Stomach (tissue), 8 donors: ENCODE measurements at regions not wholly inside any gene's neighbourhood (a gene's known extent, or its start where the extent isn't known, plus 50 kb on each side); places are given as distances from the start of the nearest gene placed in this dataset.

Experiments used
- DNase-seq, 2 donors: peaks; one replicate each; pipeline versions ENCODE4 v3.0.0 to v3.0.0-alpha.2; 2013 to 2019
- H3K27ac ChIP-seq, 5 donors: fragments of 200-600 bp in 4 of 5; sonication (generic) in 4 of 5; one replicate each; pipeline ENCODE4 v1.5.1; 2013 to 2019; ENCODE audit warnings: mild to moderate bottlenecking in 1 of 5, moderate library complexity in 1 of 5
- H3K27me3 ChIP-seq, 3 donors: fragments of 200-600 bp; sonication (generic); one replicate each; pipeline ENCODE4 v1.5.1; 2017 to 2019; ENCODE audit warnings: mixed run types in 1 of 3
- H3K36me3 ChIP-seq, 4 donors: fragments of 200-600 bp; sonication (generic); 1 replicate in 3 of 4; 2 replicates in 1 of 4; pipeline ENCODE4 v1.5.1; 2016 to 2019
- H3K4me1 ChIP-seq, 4 donors: fragments of 200-600 bp; sonication (generic); one replicate each; pipeline ENCODE4 v1.5.1; 2016 to 2019
- H3K4me3 ChIP-seq, 4 donors: fragments of 200-600 bp; sonication (generic) in 3 of 4; one replicate each; pipeline ENCODE4 v1.5.1; 2016 to 2019; ENCODE audit warnings: mild to moderate bottlenecking in 1 of 4
- H3K9me3 ChIP-seq, 4 donors: fragments of 200-600 bp; sonication (generic); one replicate each; pipeline ENCODE4 v1.5.1; 2016 to 2019
- EP300 ChIP-seq: sonication (generic); formaldehyde crosslinking; IDR thresholded peaks from one replicate; pipeline ENCODE4 v1.6.1; 2017; ENCODE audit warnings: antibody characterized with exemption
- POLR2A ChIP-seq, 4 donors: fragments of 450-650 bp; IDR thresholded peaks; one replicate each; pipeline ENCODE4 v1.6.1; 2016; ENCODE audit warnings: antibody characterized with exemption in 4 of 4, control low read depth in 2 of 4, mild to moderate bottlenecking in 1 of 4, moderate library complexity in 1 of 4
- POLR2AphosphoS5 ChIP-seq, 3 donors: sonication (generic); formaldehyde crosslinking; IDR thresholded peaks; one replicate each; pipeline ENCODE4 v1.6.1; 2016; ENCODE audit warnings: antibody characterized with exemption in 3 of 3
- WGBS, 5 donors: extraction: QIAGEN DNeasy Blood & Tissue Kit in 3 of 5; methylation state at CpG; one replicate each; pipeline versions ENCODE4 v1.1.5 to v1.1.7; 2013 to 2018; 5-methylcytosine and 5-hydroxymethylcytosine counted together
- intact Hi-C: fragments of 100-400 bp; cut with DNase I; formaldehyde crosslinking; loops from one replicate; pipeline ENCODE4 v1.15.1; 2023; ENCODE audit warnings: low total_unique reads
- TF ChIP-seq, protein P1 (sequence below), 7 experiments: fragments of 450-650 bp in 4 of 7; fragments of 200-600 bp in 3 of 7; sonication (generic) in 3 of 7; IDR thresholded peaks; one replicate each; pipeline ENCODE4 v1.5.1; 2016 to 2019; ENCODE audit warnings: antibody characterized with exemption in 7 of 7, control low read depth in 2 of 7, mild to moderate bottlenecking in 1 of 7
- donor health status: healthy with polysubstance abuse.
- donor health status: Bipolar disorder and iron deficiency.
- donor health status: healthy.

DNA sequence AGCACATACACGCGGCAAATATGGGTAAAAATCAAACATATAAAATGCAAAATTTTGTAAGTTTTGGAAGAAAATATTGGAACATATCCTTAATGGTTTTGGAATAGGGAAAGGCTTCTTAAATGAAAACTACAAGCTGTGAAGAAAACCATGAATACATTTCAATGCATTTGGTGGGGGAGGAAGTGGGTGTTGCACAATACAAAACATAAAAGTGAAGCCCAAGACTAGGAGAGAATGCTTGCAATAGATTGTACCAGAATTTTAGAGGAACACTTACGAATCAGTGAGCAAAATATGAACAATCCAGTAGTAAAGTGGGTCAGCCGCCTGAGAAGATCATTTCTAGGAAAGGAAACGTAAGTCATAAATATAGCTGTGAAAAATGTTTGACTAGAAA, 322.6 kb upstream of the MKI67 start:
- Histone ChIP-seq H3K9me3 (no peaks in the 10 kb centered on the region), H3K27me3 (no peaks in the 10 kb centered on the region), H3K4me1 (no peaks in the 10 kb centered on the region), H3K27ac (no peak overlapping the region), H3K36me3 (no peaks in the 10 kb centered on the region), H3K4me3 (no peak overlapping the region)
- 74 to 86% (median 84%) methylated on average over 5 of the region's 5 CpGs for WGBS, 5 donors
- intact Hi-C loops = no loop called here
- DNase-seq = no peak
- TF ChIP-seq EP300 (no peak), POLR2A (IDR thresholded peaks at IDR 0.05) (no peak), POLR2AphosphoS5 (IDR thresholded peaks at IDR 0.05) (no peak)
- TF ChIP-seq, protein P1, sequence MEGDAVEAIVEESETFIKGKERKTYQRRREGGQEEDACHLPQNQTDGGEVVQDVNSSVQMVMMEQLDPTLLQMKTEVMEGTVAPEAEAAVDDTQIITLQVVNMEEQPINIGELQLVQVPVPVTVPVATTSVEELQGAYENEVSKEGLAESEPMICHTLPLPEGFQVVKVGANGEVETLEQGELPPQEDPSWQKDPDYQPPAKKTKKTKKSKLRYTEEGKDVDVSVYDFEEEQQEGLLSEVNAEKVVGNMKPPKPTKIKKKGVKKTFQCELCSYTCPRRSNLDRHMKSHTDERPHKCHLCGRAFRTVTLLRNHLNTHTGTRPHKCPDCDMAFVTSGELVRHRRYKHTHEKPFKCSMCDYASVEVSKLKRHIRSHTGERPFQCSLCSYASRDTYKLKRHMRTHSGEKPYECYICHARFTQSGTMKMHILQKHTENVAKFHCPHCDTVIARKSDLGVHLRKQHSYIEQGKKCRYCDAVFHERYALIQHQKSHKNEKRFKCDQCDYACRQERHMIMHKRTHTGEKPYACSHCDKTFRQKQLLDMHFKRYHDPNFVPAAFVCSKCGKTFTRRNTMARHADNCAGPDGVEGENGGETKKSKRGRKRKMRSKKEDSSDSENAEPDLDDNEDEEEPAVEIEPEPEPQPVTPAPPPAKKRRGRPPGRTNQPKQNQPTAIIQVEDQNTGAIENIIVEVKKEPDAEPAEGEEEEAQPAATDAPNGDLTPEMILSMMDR (IDR thresholded peaks at IDR 0.05) = no peak

GRCh38 chr10:128451879-128452278, 325.7 kb upstream of the MKI67 start:
- intact Hi-C loops = no loop called here
- Histone ChIP-seq H3K36me3 (no peaks in the 10 kb centered on the region), H3K4me3 (no peak overlapping the region), H3K27ac (no peak overlapping the region), H3K4me1 (no peaks in the 10 kb centered on the region), H3K27me3 (no peaks in the 10 kb centered on the region), H3K9me3 (no peaks in the 10 kb centered on the region)
- WGBS, 5 donors = 74 to 93% (median 81%) methylated on average over 3 of the region's 3 CpGs
- TF ChIP-seq, protein P1 (IDR thresholded peaks at IDR 0.05) = no peak
- TF ChIP-seq EP300 (no peak), POLR2A (IDR thresholded peaks at IDR 0.05) (no peak), POLR2AphosphoS5 (IDR thresholded peaks at IDR 0.05) (no peak)
- no peak for DNase-seq

- 79 to 87% (median 84%) methylated on average over 7 of the region's 7 CpGs for WGBS, 5 donors
- Histone ChIP-seq H3K36me3 (no peaks in the 10 kb centered on the region), H3K27me3 (peaks cover 0 to 17% (median 0%) of the 10 kb centered on the region in 3 donors), H3K27ac (no peak overlapping the region), H3K4me3 (no peak overlapping the region), H3K4me1 (no peaks in the 10 kb centered on the region), H3K9me3 (peaks cover 0 to 8% (median 3%) of the 10 kb centered on the region in 4 donors)
- TF ChIP-seq EP300 = no peak
- TF ChIP-seq, protein P1 (IDR thresholded peaks at IDR 0.05) = no peak
- no peak for TF ChIP-seq POLR2AphosphoS5 (IDR thresholded peaks at IDR 0.05)
- no peak for TF ChIP-seq POLR2A (IDR thresholded peaks at IDR 0.05)
- intact Hi-C loops = no loop called here
- DNase-seq = no peak
Measured at GRCh38 chr10:128456271-128456670, 330.0 kb upstream of the MKI67 start.

DNA sequence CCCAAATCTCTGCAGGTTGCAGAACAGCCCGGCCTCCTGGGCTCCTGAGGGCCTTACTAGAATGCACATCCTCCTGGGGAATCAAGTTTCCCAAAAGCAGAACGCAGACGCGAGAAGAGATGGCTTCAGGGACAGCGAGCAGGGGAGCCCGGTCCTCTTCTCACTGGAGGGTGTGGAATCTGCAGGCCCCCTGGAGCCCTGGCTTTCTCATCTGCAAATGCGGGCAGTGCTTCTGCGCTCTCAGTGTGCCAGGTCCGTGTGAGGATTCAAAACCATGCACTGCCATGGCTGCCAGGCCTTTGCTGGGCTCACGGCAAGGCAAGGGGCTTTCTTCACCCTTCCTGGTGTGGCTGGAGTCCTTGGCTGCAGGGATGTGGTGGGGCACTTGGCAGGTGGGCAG, 330.9 kb upstream of the MKI67 start:
- WGBS, 5 donors = 78 to 86% (median 82%) methylated on average over 7 to 10 of the region's 10 CpGs
- intact Hi-C loops = no loop called here
- H3K36me3 ChIP-seq = no peaks in the 10 kb centered on the region

More for the DNA sequence above, 330.9 kb upstream of the MKI67 start:
- H3K4me1 ChIP-seq = no peaks in the 10 kb centered on the region
- no peak for DNase-seq
- peaks cover 0 to 8% (median 3%) of the 10 kb centered on the region in 4 donors for H3K9me3 ChIP-seq
- TF ChIP-seq POLR2A (IDR thresholded peaks at IDR 0.05) = no peak
- TF ChIP-seq, protein P1 (IDR thresholded peaks at IDR 0.05) = no peak
- no peak for TF ChIP-seq EP300
- no peak for TF ChIP-seq POLR2AphosphoS5 (IDR thresholded peaks at IDR 0.05)
- H3K4me3 ChIP-seq = no peak overlapping the region
- H3K27ac ChIP-seq = no peak overlapping the region
- H3K27me3 ChIP-seq = peaks cover 0 to 25% (median 0%) of the 10 kb centered on the region in 3 donors
